Right lobe of liver (tissue), 6 donors: ENCODE measurements at regions not wholly inside any gene's neighbourhood (a gene's known extent, or its start where the extent isn't known, plus 50 kb on each side); places are given as distances from the start of the nearest gene placed in this dataset.
"Not testable (repeated sequence)": the region's sequence is repeated elsewhere in the genome, so short reads cannot be mapped to it uniquely, and the experiment has no call there.

ENCODE experiments used
- ATAC-seq, 4 donors: fragments of 200-7000 bp; cut with Tn5 transposase; one replicate each; pipeline ENCODE4 v1.9.1; 2020; ENCODE audit warnings: mild to moderate bottlenecking in 4 of 4, moderate library complexity in 4 of 4
- DNase-seq, 3 donors: peaks; one replicate each; pipeline ENCODE4 v3.0.0-alpha.2; 2020
- H3K27ac ChIP-seq, 3 donors: fragments of 200-600 bp; one replicate each; pipeline ENCODE4 v1.8.0; 2022
- H3K27me3 ChIP-seq, 2 donors: fragments of 200-600 bp; one replicate each; pipeline ENCODE4 v1.8.0; 2022
- H3K36me3 ChIP-seq, 4 donors: fragments of 200-600 bp; sonication (generic) in 1 of 4; one replicate each; pipeline versions ENCODE4 v1.5.1 to v1.8.0; 2017 to 2022; ENCODE audit warnings: control low read depth in 1 of 4
- H3K4me1 ChIP-seq, 4 donors: fragments of 200-600 bp; sonication (generic) in 1 of 4; one replicate each; pipeline versions ENCODE4 v1.5.1 to v1.8.0; 2017 to 2022; ENCODE audit warnings: control low read depth in 1 of 4
- H3K4me3 ChIP-seq, 3 donors: fragments of 200-600 bp; one replicate each; pipeline ENCODE4 v1.8.0; 2022
- H3K9me3 ChIP-seq, 4 donors: fragments of 200-600 bp; sonication (generic) in 1 of 4; one replicate each; pipeline versions ENCODE4 v1.5.1 to v1.8.0; 2017 to 2022; ENCODE audit warnings: control low read depth in 1 of 4
- WGBS: methylation state at CpG from one replicate; pipeline ENCODE4 v1.1.6; 2018; ENCODE audit warnings: low coverage, low lambda C conversion rate; ENCODE audit not compliant: insufficient coverage; ENCODE audit errors: missing lambda C conversion rate; 5-methylcytosine and 5-hydroxymethylcytosine counted together
- intact Hi-C, 2 donors: fragments of 100-400 bp; cut with DNase I; formaldehyde crosslinking; loops; one replicate each; pipeline versions ENCODE4 v1.11.2 to v1.14.1; 2022
- microRNA-seq, 2 donors: library from miRNA; unstranded; fragments of <30 nt; microRNA quantifications; one replicate each; pipeline ENCODE4, GENCODE V29; 2019 to 2020
- small RNA-seq, 2 experiments: library from RNA; depleted of rRNA; stranded (forward); fragments of <200 nt; gene quantifications; one replicate each; pipeline ENCODE3, GENCODE V24; 2016
- donor health status: DM: no; HTN: yes; CAD: no.
- donor health status: DM: no; HTN: no; CAD: no.
- donor health status: DM: no; HTN: no; CAD: no.
- donor health status: DM: no; HTN: yes; CAD: no.
- donor health status: DM: no; HTN: yes; CAD: no.

DNA sequence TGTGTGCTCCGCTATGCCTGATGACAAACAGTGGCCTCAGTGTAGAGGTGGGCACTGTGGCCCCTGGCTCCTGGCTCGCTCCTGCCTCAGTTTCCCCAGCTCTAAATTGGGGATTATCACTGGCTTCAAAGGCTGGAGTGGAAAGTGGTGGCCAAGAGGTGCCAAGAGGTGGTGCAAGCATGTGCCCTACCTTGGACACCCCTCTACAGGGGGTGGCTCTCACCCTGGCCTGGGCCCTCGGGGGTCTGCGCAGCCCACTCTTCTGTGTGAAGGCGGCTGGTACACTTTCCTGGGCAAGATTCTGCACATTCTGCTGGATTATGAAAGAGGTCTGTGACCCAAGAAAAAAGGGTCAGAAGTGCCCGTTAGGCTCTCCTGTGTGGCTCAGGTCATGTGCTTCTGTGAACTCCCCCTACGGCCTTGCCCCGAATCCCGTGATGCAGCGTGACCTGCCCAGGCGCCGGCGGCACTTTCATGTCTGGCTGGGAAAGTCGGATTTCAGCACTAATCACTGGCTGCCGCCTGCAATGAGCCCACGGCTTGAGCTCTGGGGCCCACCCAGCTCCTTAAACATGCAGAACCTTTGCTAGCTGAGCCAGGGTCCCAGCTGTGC lies 57.3 kb upstream of the SPN start:
- H3K27me3 ChIP-seq, H3K9me3 ChIP-seq, H3K4me3 ChIP-seq, H3K27ac ChIP-seq, H3K36me3 ChIP-seq, intact Hi-C loops: not testable (repeated sequence)
- peaks cover 0 to 21% (median 0%) of the 10 kb centered on the region in 4 donors for H3K4me1 ChIP-seq
- 40% methylated on average over 3 of the region's 16 CpGs for WGBS
- ATAC-seq = peak; percentile 23 to 75 (median 42)
- peak in 1 of 3 donors; percentile 83 for DNase-seq

- intact Hi-C loops, H3K9me3 ChIP-seq, H3K27ac ChIP-seq, DNase-seq, H3K4me3 ChIP-seq, H3K36me3 ChIP-seq, H3K27me3 ChIP-seq: not testable (repeated sequence)
- WGBS = 68% methylated on average over 5 of the region's 26 CpGs
- peaks cover 0 to 21% (median 0%) of the 10 kb centered on the region in 4 donors for H3K4me1 ChIP-seq
- ATAC-seq = peak in 1 of 4 donors; percentile 6
These were observed 56.2 kb upstream of the SPN start for GRCh38 chr16:29606669-29607427.

- H3K36me3 ChIP-seq, H3K9me3 ChIP-seq, ATAC-seq, intact Hi-C loops, DNase-seq, H3K27me3 ChIP-seq, H3K4me3 ChIP-seq, H3K27ac ChIP-seq: not testable (repeated sequence)
- WGBS = 88% methylated on average over 10 of the region's 11 CpGs
- peaks cover 0 to 21% (median 0%) of the 10 kb centered on the region in 4 donors for H3K4me1 ChIP-seq
These were observed 55.6 kb upstream of the SPN start for GRCh38 chr16:29607428-29607823.

DNA sequence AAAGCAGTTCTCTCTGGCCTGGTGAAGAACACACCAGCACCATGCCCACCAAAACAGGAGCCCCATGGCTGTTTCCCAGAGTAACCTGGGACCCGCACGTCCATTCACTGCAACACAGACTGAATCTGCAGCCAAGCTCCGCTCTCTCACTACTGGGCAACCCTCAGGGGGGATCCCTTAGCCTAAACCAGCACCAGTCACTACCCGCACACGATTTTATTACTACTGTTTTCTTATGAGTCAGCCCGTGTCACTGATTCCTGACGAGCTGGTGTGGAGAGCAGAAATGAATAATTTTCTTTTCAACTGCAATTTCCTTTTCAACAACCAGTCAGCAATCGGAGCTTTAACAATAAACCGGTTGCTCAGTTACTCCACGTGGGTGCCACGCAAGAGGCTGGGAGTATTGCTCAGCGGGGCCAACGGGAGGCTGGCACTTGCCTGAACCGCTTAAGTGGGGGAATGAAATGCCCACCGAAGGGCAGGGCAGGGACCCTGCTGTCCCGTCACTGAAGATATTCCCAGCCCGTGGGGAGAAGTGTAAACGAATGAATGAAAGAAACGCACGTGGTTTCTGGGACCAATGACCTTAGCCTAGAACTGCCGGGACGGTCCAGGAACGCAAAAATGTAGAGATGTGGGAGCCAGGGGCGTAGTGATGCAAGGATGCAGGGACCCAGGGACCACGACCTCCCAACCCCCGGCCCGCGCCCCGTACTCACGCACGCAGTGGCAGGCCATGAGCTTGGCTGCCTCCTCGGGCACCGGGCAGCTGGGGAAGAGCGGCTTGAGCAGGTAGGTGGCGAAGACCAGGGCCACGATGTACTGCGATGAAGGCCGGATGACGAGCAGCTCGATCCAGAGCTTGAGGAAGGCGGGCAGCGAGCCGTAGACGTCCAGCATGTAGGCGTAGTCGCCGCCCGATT lies 50.4 kb upstream of the SPN start:
- intact Hi-C loops, H3K27ac ChIP-seq, H3K4me1 ChIP-seq, H3K27me3 ChIP-seq, DNase-seq, H3K36me3 ChIP-seq, H3K9me3 ChIP-seq: not testable (repeated sequence)
- 9% methylated on average over 23 of the region's 48 CpGs for WGBS
- peak overlapping the region; percentile 39 to 52 (median 49) for H3K4me3 ChIP-seq
- peak; percentile 13 to 47 (median 29) for ATAC-seq

Small RNA genes lying in the stretch of these regions (microRNA-seq; reads per million reads assigned to microRNA genes)
- 0 reads per million in 2 donors for gene MIR3680-2

Small RNA genes lying in the stretch of these regions (small RNA-seq; reads per million reads assigned to genes)
- gene MIR3680-2 = 0 reads per million in 2 experiments
